ENCODE measurements at regions not wholly inside any gene's neighbourhood (a gene's known extent, or its start where the extent isn't known, plus 50 kb on each side); places are given as distances from the start of the nearest gene placed in this dataset.

GRCh38 chr2:134185639-134186038, 68.2 kb upstream of the MGAT5 start (continued):
- TF ChIP-seq MYC (IDR thresholded peaks at IDR 0.05; ENCODE audit: low read depth, low read length), result no peak
- no peak for TF ChIP-seq MYC (CRISPR knock-in tag; IDR thresholded peaks at IDR 0.05; ENCODE audit: borderline replicate concordance, low read depth)
- no peak for TF ChIP-seq ZNF23 (CRISPR knock-in tag; IDR thresholded peaks at IDR 0.05)
- no peak for TF ChIP-seq ZNF224 (CRISPR knock-in tag; IDR thresholded peaks at IDR 0.05)
- TF ChIP-seq, protein P1, sequence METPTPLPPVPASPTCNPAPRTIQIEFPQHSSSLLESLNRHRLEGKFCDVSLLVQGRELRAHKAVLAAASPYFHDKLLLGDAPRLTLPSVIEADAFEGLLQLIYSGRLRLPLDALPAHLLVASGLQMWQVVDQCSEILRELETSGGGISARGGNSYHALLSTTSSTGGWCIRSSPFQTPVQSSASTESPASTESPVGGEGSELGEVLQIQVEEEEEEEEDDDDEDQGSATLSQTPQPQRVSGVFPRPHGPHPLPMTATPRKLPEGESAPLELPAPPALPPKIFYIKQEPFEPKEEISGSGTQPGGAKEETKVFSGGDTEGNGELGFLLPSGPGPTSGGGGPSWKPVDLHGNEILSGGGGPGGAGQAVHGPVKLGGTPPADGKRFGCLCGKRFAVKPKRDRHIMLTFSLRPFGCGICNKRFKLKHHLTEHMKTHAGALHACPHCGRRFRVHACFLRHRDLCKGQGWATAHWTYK (CRISPR knock-in tag; IDR thresholded peaks at IDR 0.05), result no peak
- TF ChIP-seq PCBP2 (IDR thresholded peaks at IDR 0.05; ENCODE audit: low read depth, low read length, poor library complexity, severe bottlenecking), result no peak
- no peak for TF ChIP-seq FOXP4 (CRISPR knock-in tag; IDR thresholded peaks at IDR 0.05; ENCODE audit: borderline replicate concordance)
- no peak for TF ChIP-seq CHAMP1 (IDR thresholded peaks at IDR 0.05)
- TF ChIP-seq, protein P2, sequence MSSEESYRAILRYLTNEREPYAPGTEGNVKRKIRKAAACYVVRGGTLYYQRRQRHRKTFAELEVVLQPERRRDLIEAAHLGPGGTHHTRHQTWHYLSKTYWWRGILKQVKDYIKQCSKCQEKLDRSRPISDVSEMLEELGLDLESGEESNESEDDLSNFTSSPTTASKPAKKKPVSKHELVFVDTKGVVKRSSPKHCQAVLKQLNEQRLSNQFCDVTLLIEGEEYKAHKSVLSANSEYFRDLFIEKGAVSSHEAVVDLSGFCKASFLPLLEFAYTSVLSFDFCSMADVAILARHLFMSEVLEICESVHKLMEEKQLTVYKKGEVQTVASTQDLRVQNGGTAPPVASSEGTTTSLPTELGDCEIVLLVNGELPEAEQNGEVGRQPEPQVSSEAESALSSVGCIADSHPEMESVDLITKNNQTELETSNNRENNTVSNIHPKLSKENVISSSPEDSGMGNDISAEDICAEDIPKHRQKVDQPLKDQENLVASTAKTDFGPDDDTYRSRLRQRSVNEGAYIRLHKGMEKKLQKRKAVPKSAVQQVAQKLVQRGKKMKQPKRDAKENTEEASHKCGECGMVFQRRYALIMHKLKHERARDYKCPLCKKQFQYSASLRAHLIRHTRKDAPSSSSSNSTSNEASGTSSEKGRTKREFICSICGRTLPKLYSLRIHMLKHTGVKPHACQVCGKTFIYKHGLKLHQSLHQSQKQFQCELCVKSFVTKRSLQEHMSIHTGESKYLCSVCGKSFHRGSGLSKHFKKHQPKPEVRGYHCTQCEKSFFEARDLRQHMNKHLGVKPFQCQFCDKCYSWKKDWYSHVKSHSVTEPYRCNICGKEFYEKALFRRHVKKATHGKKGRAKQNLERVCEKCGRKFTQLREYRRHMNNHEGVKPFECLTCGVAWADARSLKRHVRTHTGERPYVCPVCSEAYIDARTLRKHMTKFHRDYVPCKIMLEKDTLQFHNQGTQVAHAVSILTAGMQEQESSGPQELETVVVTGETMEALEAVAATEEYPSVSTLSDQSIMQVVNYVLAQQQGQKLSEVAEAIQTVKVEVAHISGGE (CRISPR knock-in tag; IDR thresholded peaks at IDR 0.05), result no peak
- no peak for TF ChIP-seq KHSRP (IDR thresholded peaks at IDR 0.05)
- no peak for TF ChIP-seq ZNF785 (CRISPR knock-in tag; IDR thresholded peaks at IDR 0.05)
